HUES48 (cell line): ENCODE measurements at regions not wholly inside any gene's neighbourhood (a gene's known extent, or its start where the extent isn't known, plus 50 kb on each side); places are given as distances from the start of the nearest gene placed in this dataset.

Source experiments
- H3K27ac ChIP-seq: one replicate; pipeline ENCODE4 v1.7.0; 2013; ENCODE audit warnings: low read depth, low read length, inconsistent platforms
- H3K27me3 ChIP-seq: 2 replicates; pipeline ENCODE4 v1.6.1; 2013; ENCODE audit warnings: mild to moderate bottlenecking, low read length; ENCODE audit not compliant: control insufficient read depth, insufficient read depth
- H3K36me3 ChIP-seq: 2 replicates; pipeline ENCODE4 v1.6.1; 2013; ENCODE audit warnings: low read length; ENCODE audit not compliant: control insufficient read depth, insufficient read depth
- H3K4me1 ChIP-seq: 2 replicates; pipeline ENCODE4 v1.6.1; 2013; ENCODE audit warnings: mild to moderate bottlenecking, low read length; ENCODE audit not compliant: control insufficient read depth, insufficient read depth
- H3K4me3 ChIP-seq: 2 replicates; pipeline ENCODE4 v1.5.1; 2013; ENCODE audit warnings: mild to moderate bottlenecking, low read depth, low read length
- H3K9ac ChIP-seq: 2 replicates; pipeline ENCODE4 v1.6.1; 2013; ENCODE audit warnings: mild to moderate bottlenecking, low read depth, low read length, moderate library complexity
- H3K9me3 ChIP-seq: 2 replicates; pipeline ENCODE4 v1.6.1; 2013; ENCODE audit warnings: low read length; ENCODE audit not compliant: control insufficient read depth, insufficient read depth

- Histone ChIP-seq H3K9me3 (no peaks in the 10 kb centered on the region), H3K4me3 (no peak overlapping the region), H3K27ac (no peak overlapping the region), H3K9ac (no peak overlapping the region), H3K36me3 (no peaks in the 10 kb centered on the region), H3K27me3 (no peaks in the 10 kb centered on the region), H3K4me1 (no peaks in the 10 kb centered on the region)
Measured at GRCh38 chr10:10854725-10855124, 162.9 kb upstream of the CELF2 start.

GRCh38 chr10:10855151-10855581 lies 162.5 kb upstream of the CELF2 start:
- no peak overlapping the region for H3K27ac ChIP-seq
- H3K36me3 ChIP-seq: no peaks in the 10 kb centered on the region
- H3K27me3 ChIP-seq: no peaks in the 10 kb centered on the region
- no peaks in the 10 kb centered on the region for H3K4me1 ChIP-seq
- no peak overlapping the region for H3K9ac ChIP-seq
- no peaks in the 10 kb centered on the region for H3K9me3 ChIP-seq
- no peak overlapping the region for H3K4me3 ChIP-seq

- H3K9me3 ChIP-seq: no peaks in the 10 kb centered on the region
- no peak overlapping the region for H3K9ac ChIP-seq
- no peaks in the 10 kb centered on the region for H3K4me1 ChIP-seq
- H3K27me3 ChIP-seq: no peaks in the 10 kb centered on the region
- no peaks in the 10 kb centered on the region for H3K36me3 ChIP-seq
- H3K4me3 ChIP-seq: no peak overlapping the region
- H3K27ac ChIP-seq: no peak overlapping the region
Measured at GRCh38 chr10:10860455-10860976, 157.2 kb upstream of the CELF2 start.

GRCh38 chr10:10865303-10865702 lies 152.4 kb upstream of the CELF2 start:
- Histone ChIP-seq H3K27ac (no peak overlapping the region), H3K36me3 (no peaks in the 10 kb centered on the region), H3K4me1 (no peaks in the 10 kb centered on the region; the same call in 1 of the 2 replicates), H3K4me3 (no peak overlapping the region), H3K9me3 (no peaks in the 10 kb centered on the region), H3K9ac (no peak overlapping the region), H3K27me3 (no peaks in the 10 kb centered on the region)

- Histone ChIP-seq H3K4me3 (no peak overlapping the region), H3K27me3 (no peaks in the 10 kb centered on the region), H3K9ac (no peak overlapping the region), H3K9me3 (no peaks in the 10 kb centered on the region), H3K4me1 (peaks cover 6% of the 10 kb centered on the region; the same call in 1 of the 2 replicates), H3K36me3 (no peaks in the 10 kb centered on the region), H3K27ac (no peak overlapping the region)
Measured at GRCh38 chr10:10865913-10866312, 151.8 kb upstream of the CELF2 start.

- H3K4me1 ChIP-seq: peaks cover 27% of the 10 kb centered on the region
- H3K9me3 ChIP-seq: no peaks in the 10 kb centered on the region
- no peaks in the 10 kb centered on the region for H3K27me3 ChIP-seq
- H3K27ac ChIP-seq: no peak overlapping the region
- H3K9ac ChIP-seq: no peak overlapping the region
- H3K4me3 ChIP-seq: no peak overlapping the region
- no peaks in the 10 kb centered on the region for H3K36me3 ChIP-seq
Measured at GRCh38 chr10:10869592-10869991, 148.1 kb upstream of the CELF2 start.

GRCh38 chr10:10870523-10871241 lies 147.0 kb upstream of the CELF2 start:
- H3K27ac ChIP-seq: no peak overlapping the region
- peaks cover 27% of the 10 kb centered on the region for H3K4me1 ChIP-seq
- no peak overlapping the region for H3K9ac ChIP-seq
- H3K27me3 ChIP-seq: no peaks in the 10 kb centered on the region
- H3K9me3 ChIP-seq: no peaks in the 10 kb centered on the region
- no peak overlapping the region for H3K4me3 ChIP-seq
- H3K36me3 ChIP-seq: no peaks in the 10 kb centered on the region

- Histone ChIP-seq H3K27ac (peak overlapping the region; percentile 17), H3K9ac (no peak overlapping the region), H3K27me3 (no peaks in the 10 kb centered on the region), H3K36me3 (no peaks in the 10 kb centered on the region), H3K4me1 (peaks cover 27% of the 10 kb centered on the region), H3K4me3 (no peak overlapping the region), H3K9me3 (no peaks in the 10 kb centered on the region)
Measured at GRCh38 chr10:10871352-10871751, 146.3 kb upstream of the CELF2 start.

GRCh38 chr10:10872035-10872673 lies 145.5 kb upstream of the CELF2 start:
- no peaks in the 10 kb centered on the region for H3K36me3 ChIP-seq
- no peak overlapping the region; the same call in 1 of the 2 replicates for H3K9ac ChIP-seq
- H3K4me3 ChIP-seq: no peak overlapping the region
- H3K27ac ChIP-seq: no peak overlapping the region
- H3K27me3 ChIP-seq: no peaks in the 10 kb centered on the region
- H3K4me1 ChIP-seq: peaks cover 27% of the 10 kb centered on the region
- no peaks in the 10 kb centered on the region for H3K9me3 ChIP-seq

- H3K9ac ChIP-seq: no peak overlapping the region; the same call in 1 of the 2 replicates
- H3K4me1 ChIP-seq: peaks cover 27% of the 10 kb centered on the region
- H3K27ac ChIP-seq: no peak overlapping the region
- no peak overlapping the region for H3K4me3 ChIP-seq
- H3K27me3 ChIP-seq: no peaks in the 10 kb centered on the region
- no peaks in the 10 kb centered on the region for H3K9me3 ChIP-seq
- no peaks in the 10 kb centered on the region for H3K36me3 ChIP-seq
Measured at GRCh38 chr10:10872764-10873163, 144.9 kb upstream of the CELF2 start.

GRCh38 chr10:10873289-10873688 lies 144.4 kb upstream of the CELF2 start:
- no peaks in the 10 kb centered on the region for H3K27me3 ChIP-seq
- no peaks in the 10 kb centered on the region for H3K36me3 ChIP-seq
- H3K4me3 ChIP-seq: no peak overlapping the region
- H3K9me3 ChIP-seq: no peaks in the 10 kb centered on the region
- no peak overlapping the region for H3K27ac ChIP-seq
- H3K9ac ChIP-seq: no peak overlapping the region
- peaks cover 27% of the 10 kb centered on the region for H3K4me1 ChIP-seq
